Ishikawa (cell line): ENCODE measurements at regions not wholly inside any gene's neighbourhood (a gene's known extent, or its start where the extent isn't known, plus 50 kb on each side); places are given as distances from the start of the nearest gene placed in this dataset.
A peak's percentile ranks its signal among the peaks of the same experiment; 100 is the strongest.

Experiments used
- CEBPB ChIP-seq: IDR thresholded peaks from 2 replicates; pipeline ENCODE4 v1.6.1; 2012
- CREB1 ChIP-seq: IDR thresholded peaks from 2 replicates; pipeline ENCODE4 v1.6.1; 2012; ENCODE audit warnings: low read depth
- EGR1 ChIP-seq: IDR thresholded peaks from 2 replicates; pipeline ENCODE4 v1.6.1; 2012
- EP300 ChIP-seq: IDR thresholded peaks from 2 replicates; pipeline ENCODE4 v1.6.1; 2012; ENCODE audit warnings: borderline replicate concordance
- FOXM1 ChIP-seq: IDR thresholded peaks from 2 replicates; pipeline ENCODE4 v1.6.1; 2012; ENCODE audit warnings: low read depth, borderline replicate concordance
- MAX ChIP-seq: IDR thresholded peaks from 2 replicates; pipeline ENCODE4 v1.6.1; 2012
- NFIC ChIP-seq: IDR thresholded peaks from 2 replicates; pipeline ENCODE4 v1.6.1; 2012
- RAD21 ChIP-seq: IDR thresholded peaks from 2 replicates; pipeline ENCODE4 v1.6.1; 2012; ENCODE audit warnings: low read depth
- REST ChIP-seq: IDR thresholded peaks from 2 replicates; pipeline ENCODE4 v1.6.1; 2012; ENCODE audit warnings: low read depth, mild to moderate bottlenecking
- TAF1 ChIP-seq: IDR thresholded peaks from 2 replicates; pipeline ENCODE4 v1.6.1; 2012; ENCODE audit warnings: low read depth, mild to moderate bottlenecking
- TCF12 ChIP-seq: IDR thresholded peaks from 2 replicates; pipeline ENCODE4 v1.6.1; 2012; ENCODE audit warnings: low read depth
- TEAD4 ChIP-seq: IDR thresholded peaks from 2 replicates; pipeline ENCODE4 v1.6.1; 2012
- YY1 ChIP-seq: IDR thresholded peaks from 2 replicates; pipeline ENCODE4 v1.6.1; 2012; ENCODE audit warnings: low read depth
- ZBTB7A ChIP-seq: IDR thresholded peaks from 2 replicates; pipeline ENCODE4 v1.6.1; 2012; ENCODE audit warnings: low read depth
- TF ChIP-seq, protein P1 (sequence below): IDR thresholded peaks from 2 replicates; pipeline ENCODE4 v1.6.1; 2012

GRCh38 chr7:112873831-112874553 is 83.8 kb upstream of the TMEM168 start:
- no peak for TF ChIP-seq YY1

DNA sequence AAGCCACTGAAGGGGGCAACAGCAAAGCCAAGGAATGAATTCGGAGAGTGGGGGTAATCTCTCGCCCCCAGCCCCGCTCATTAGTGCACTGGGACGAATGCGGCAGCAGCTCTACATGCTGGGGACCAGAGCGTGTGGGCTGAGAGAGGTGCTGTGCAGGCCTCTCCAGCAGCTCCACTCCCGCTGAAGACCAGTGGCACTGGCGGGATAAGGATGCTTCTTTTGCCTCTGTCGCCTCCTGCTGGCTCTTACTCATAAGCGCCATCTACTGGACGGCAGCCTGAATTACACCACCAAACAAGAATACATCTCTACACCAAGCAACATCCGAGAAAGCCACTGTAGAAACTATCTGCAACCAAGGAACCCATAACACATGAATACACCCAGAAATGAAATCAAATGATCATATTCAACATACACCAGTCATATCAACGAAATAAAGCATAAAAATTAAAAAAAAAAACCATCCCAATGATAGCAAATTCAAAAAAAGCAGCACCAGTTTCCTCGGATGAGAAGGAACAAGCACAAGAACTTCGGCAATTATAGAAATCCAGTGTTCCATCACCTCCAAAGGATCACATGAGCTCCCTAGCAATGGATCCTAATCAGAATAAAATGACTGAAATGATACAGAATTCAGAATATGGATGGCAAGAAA is 79.0 kb upstream of the TMEM168 start:
- TF ChIP-seq, protein P1, sequence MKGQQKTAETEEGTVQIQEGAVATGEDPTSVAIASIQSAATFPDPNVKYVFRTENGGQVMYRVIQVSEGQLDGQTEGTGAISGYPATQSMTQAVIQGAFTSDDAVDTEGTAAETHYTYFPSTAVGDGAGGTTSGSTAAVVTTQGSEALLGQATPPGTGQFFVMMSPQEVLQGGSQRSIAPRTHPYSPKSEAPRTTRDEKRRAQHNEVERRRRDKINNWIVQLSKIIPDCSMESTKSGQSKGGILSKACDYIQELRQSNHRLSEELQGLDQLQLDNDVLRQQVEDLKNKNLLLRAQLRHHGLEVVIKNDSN: no peak
- TF ChIP-seq EGR1 (no peak), EP300 (no peak), RAD21 (peak; percentile 68)

DNA sequence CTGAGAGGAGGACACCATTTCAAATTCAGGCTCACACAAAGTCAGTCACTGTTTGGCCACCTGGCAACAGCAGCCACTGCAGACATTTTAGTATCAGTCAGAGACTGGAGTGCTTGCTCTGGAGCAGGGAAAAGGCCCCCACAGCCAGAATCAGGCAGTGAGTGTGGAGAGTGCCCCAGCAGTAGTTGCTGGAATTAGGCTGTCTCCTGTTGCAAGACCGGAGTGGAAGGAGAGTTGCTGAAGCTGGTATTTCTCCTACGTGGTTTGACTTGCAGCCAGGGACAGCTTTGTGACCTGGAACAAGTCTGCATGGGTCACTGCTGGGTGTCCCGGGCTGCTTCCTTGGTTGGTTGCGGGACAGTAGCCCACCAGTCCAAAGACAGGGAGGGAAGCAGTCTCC is 78.4 kb upstream of the TMEM168 start:
- no peak for TF ChIP-seq ZBTB7A
- no peak for TF ChIP-seq RAD21
- TF ChIP-seq REST: no peak
- TF ChIP-seq CREB1: no peak
- TF ChIP-seq TCF12: no peak
- TF ChIP-seq MAX: no peak
- no peak for TF ChIP-seq EP300
- no peak for TF ChIP-seq TEAD4
- no peak for TF ChIP-seq EGR1
- no peak for TF ChIP-seq FOXM1
- TF ChIP-seq NFIC: no peak
- no peak for TF ChIP-seq CEBPB
- no peak for TF ChIP-seq YY1
- no peak for TF ChIP-seq TAF1

GRCh38 chr7:112866424-112866823 is 76.2 kb upstream of the TMEM168 start:
- no peak for TF ChIP-seq NFIC
- TF ChIP-seq REST: no peak
- TF ChIP-seq FOXM1: no peak
- no peak for TF ChIP-seq TCF12
- TF ChIP-seq EP300: no peak
- TF ChIP-seq, protein P1: no peak
- TF ChIP-seq TEAD4: no peak
- TF ChIP-seq TAF1: no peak
- no peak for TF ChIP-seq MAX
- no peak for TF ChIP-seq CREB1
- TF ChIP-seq EGR1: no peak
- no peak for TF ChIP-seq YY1
- no peak for TF ChIP-seq CEBPB
- TF ChIP-seq RAD21: no peak
- no peak for TF ChIP-seq ZBTB7A

- TF ChIP-seq EP300 (no peak), TEAD4 (no peak), YY1 (no peak), FOXM1 (no peak), TCF12 (no peak), REST (no peak)
Observed at GRCh38 chr7:112864380-112864779, 74.2 kb upstream of the TMEM168 start.
